ENCODE measurements at regions not wholly inside any gene's neighbourhood (a gene's known extent, or its start where the extent isn't known, plus 50 kb on each side); places are given as distances from the start of the nearest gene placed in this dataset.
"Not testable (repeated sequence)": the region's sequence is repeated elsewhere in the genome, so short reads cannot be mapped to it uniquely, and the experiment has no call there.

DNA sequence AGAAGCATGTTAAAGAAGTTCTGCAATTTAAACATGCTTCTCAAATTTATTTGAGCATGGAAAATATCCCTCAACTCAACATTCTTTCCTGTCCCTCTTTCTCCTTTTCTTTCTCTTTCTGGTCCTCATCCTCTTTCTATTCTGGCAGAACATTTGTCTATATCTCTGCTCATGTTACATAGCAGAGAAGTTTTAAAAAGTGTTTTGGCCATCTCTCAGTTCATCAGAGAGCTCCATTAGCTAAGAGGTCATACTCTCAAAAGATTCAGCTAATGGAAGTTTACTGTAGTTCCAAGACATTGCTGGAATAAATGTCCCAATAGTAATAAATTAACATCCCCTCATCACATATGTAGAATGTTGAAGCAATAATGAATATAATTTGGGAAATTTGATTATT, 53.5 kb downstream of the XCL2 start:
- DNase-seq = peak in 1 of 2 donors; percentile 56
- no peaks in the 10 kb centered on the region for H3K36me3 ChIP-seq
- no peak for TF ChIP-seq POLR2AphosphoS5 (IDR thresholded peaks at IDR 0.05)
- TF ChIP-seq, protein P1, sequence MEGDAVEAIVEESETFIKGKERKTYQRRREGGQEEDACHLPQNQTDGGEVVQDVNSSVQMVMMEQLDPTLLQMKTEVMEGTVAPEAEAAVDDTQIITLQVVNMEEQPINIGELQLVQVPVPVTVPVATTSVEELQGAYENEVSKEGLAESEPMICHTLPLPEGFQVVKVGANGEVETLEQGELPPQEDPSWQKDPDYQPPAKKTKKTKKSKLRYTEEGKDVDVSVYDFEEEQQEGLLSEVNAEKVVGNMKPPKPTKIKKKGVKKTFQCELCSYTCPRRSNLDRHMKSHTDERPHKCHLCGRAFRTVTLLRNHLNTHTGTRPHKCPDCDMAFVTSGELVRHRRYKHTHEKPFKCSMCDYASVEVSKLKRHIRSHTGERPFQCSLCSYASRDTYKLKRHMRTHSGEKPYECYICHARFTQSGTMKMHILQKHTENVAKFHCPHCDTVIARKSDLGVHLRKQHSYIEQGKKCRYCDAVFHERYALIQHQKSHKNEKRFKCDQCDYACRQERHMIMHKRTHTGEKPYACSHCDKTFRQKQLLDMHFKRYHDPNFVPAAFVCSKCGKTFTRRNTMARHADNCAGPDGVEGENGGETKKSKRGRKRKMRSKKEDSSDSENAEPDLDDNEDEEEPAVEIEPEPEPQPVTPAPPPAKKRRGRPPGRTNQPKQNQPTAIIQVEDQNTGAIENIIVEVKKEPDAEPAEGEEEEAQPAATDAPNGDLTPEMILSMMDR (IDR thresholded peaks at IDR 0.05) = no peak
- no peak for TF ChIP-seq EP300 (IDR thresholded peaks at IDR 0.05)
- TF ChIP-seq POLR2A (IDR thresholded peaks at IDR 0.05) = no peak
- H3K27ac ChIP-seq = no peak overlapping the region
- no peaks in the 10 kb centered on the region for H3K9me3 ChIP-seq
- peaks cover 3 to 49% (median 14%) of the 10 kb centered on the region in 4 donors for H3K4me1 ChIP-seq
- no peak overlapping the region for H3K4me3 ChIP-seq
- H3K27me3 ChIP-seq = no peaks in the 10 kb centered on the region
- intact Hi-C loops (cut with DNase I; ENCODE audit: low total_unique reads) = no loop called here

DNA sequence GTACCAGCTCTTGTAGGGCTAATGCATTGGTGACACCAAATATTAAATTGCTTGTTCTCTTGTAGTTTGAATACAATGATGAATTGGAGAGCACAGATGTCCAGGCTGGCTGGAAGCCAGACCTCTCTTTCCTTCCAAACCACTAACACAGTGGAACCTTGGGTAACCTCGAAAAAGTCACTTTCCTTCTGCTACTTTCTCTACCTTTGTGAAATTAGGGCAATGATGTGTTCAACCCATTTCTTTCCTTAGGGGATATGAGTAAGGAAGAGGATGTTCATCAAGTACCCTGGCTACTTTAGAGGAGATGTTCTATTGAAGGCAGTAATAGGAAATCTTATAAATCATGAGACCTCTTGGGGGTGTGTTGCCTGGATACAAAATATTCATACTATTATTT, 55.7 kb downstream of the XCL2 start:
- TF ChIP-seq POLR2A (IDR thresholded peaks at IDR 0.05) (no peak), POLR2AphosphoS5 (IDR thresholded peaks at IDR 0.05) (no peak), EP300 (IDR thresholded peaks at IDR 0.05) (no peak)
- TF ChIP-seq, protein P1 (IDR thresholded peaks at IDR 0.05) = no peak
- Histone ChIP-seq H3K36me3 (no peaks in the 10 kb centered on the region), H3K27me3 (no peaks in the 10 kb centered on the region), H3K4me1 (peaks cover 4 to 66% (median 28%) of the 10 kb centered on the region in 4 donors), H3K9me3 (no peaks in the 10 kb centered on the region), H3K4me3 (no peak overlapping the region), H3K27ac (peak overlapping the region in 1 of 5 donors; percentile 11)
- intact Hi-C loops (cut with DNase I; ENCODE audit: low total_unique reads) = no loop called here
- peak; percentile 30 to 64 for DNase-seq
- WGBS, 5 donors = 14 to 29% (median 19%) methylated on average over 1 of the region's 1 CpG

DNA sequence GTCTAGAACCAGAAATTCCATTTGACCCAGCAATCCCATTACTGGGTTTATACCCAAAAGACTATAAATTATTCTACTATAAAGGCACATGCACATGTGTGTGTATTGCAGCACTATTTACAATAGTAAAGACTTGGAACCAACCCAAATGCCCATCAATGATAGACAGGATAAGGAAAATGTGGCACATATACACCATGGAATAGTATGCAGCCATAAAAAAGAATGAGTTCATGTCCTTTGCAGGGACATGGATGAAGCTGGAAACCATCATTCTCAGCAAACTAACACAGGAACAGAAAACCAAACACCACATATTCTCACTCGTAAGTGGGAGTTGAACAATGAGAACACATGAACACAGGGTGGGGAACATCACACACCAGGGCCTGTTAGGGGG, 57.0 kb downstream of the XCL2 start:
- peaks cover 3 to 61% (median 32%) of the 10 kb centered on the region in 4 donors for H3K4me1 ChIP-seq
- H3K27me3 ChIP-seq; H3K27ac ChIP-seq; intact Hi-C loops (cut with DNase I; ENCODE audit: low total_unique reads); H3K4me3 ChIP-seq; H3K36me3 ChIP-seq; H3K9me3 ChIP-seq; DNase-seq: not testable (repeated sequence)
- WGBS, 5 donors = 88 to 100% (median 95%) methylated on average over 1 of the region's 1 CpG

DNA sequence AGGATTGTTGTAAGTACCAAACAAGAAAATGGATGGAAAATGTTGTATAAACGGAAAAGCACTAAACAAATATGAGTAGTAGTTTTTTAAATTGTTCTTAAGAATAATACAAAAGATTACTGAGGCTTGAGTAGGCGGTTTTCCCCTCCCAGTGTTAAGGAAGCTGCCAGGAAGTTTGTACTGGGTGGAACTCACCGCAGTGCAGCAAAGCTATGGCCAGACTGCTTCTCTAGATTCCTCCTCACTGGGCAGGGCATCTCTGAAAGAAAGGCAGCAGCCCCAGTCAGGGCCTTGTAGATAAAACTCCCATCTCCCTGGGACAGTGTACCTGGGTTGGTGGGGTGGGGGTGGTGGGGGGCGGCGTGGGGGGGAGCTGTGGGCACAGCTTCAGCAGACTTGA, 58.7 kb downstream of the XCL2 start:
- Histone ChIP-seq H3K4me1 (peaks cover 0 to 49% (median 26%) of the 10 kb centered on the region in 4 donors), H3K4me3 (no peak overlapping the region), H3K9me3 (no peaks in the 10 kb centered on the region), H3K27me3 (no peaks in the 10 kb centered on the region), H3K36me3 (no peaks in the 10 kb centered on the region), H3K27ac (peak overlapping the region in 4 of 5 donors; percentile 0 to 54 (median 37))
- DNase-seq = peak in 1 of 2 donors; percentile 67
- WGBS, 5 donors = 4 to 26% (median 10%) methylated on average over 3 to 5 of the region's 5 CpGs
- TF ChIP-seq, protein P1 (IDR thresholded peaks at IDR 0.05) = no peak
- no peak for TF ChIP-seq POLR2A (IDR thresholded peaks at IDR 0.05)
- no peak for TF ChIP-seq EP300 (IDR thresholded peaks at IDR 0.05)
- TF ChIP-seq POLR2AphosphoS5 (IDR thresholded peaks at IDR 0.05) = no peak
- intact Hi-C loops (cut with DNase I; ENCODE audit: low total_unique reads) = no loop called here

DNA sequence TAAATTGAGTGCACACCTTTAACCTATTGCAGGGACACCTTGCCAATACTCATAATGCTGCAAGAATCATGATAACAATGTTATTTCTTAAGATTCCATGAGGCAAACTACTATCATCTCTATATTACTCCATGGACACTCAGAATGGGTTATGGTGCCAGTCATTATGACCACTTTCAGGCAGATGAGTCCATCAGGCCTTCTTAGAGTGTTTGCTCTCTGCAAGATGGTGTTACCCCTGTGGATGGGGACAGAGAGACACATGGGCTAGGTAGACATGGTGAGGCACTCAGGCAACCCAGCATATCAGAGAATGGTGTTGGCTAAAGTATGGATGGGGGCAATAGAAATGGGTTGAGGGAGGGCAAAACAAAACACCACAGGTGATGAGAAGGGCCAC, 59.7 kb downstream of the XCL2 start:
- peaks cover 0 to 49% (median 26%) of the 10 kb centered on the region in 4 donors for H3K4me1 ChIP-seq
- H3K9me3 ChIP-seq = no peaks in the 10 kb centered on the region
- TF ChIP-seq, protein P1 (IDR thresholded peaks at IDR 0.05) = no peak
- TF ChIP-seq POLR2AphosphoS5 (IDR thresholded peaks at IDR 0.05) = no peak
- TF ChIP-seq EP300 (IDR thresholded peaks at IDR 0.05) = no peak
- TF ChIP-seq POLR2A (IDR thresholded peaks at IDR 0.05) = no peak
- no peaks in the 10 kb centered on the region for H3K36me3 ChIP-seq
- intact Hi-C loops (cut with DNase I; ENCODE audit: low total_unique reads) = no loop called here
- no peak overlapping the region for H3K4me3 ChIP-seq
- DNase-seq = no peak
- peak overlapping the region in 2 of 5 donors; percentile 35 to 43 for H3K27ac ChIP-seq
- no peaks in the 10 kb centered on the region for H3K27me3 ChIP-seq
